ENCODE measurements at regions not wholly inside any gene's neighbourhood (a gene's known extent, or its start where the extent isn't known, plus 50 kb on each side); places are given as distances from the start of the nearest gene placed in this dataset.

DNA sequence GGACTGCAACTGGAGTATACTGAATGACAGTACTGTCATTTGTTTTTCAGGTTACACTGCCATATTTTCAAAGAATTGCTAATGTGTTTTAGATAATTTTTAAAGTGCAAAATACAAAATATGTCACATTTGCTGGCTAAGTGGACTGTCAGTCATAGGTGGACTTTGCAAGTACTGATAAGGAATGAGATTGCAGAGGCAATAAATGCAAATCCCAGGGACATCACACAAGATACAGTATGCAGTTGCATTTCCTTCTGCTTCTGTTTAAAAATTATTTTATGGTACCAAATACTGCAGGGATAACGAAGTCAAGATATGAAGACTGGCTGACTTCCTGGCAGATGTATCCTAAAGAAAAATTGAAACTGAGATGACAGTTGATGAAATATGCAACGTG, 237.6 kb upstream of the MAGI2 start:
- H3K36me3 Mint-ChIP-seq (ENCODE audit: low read depth), result no peaks in the 10 kb centered on the region
- H3K4me3 Mint-ChIP-seq, result no peak overlapping the region
- no peaks in the 10 kb centered on the region for H3K4me1 Mint-ChIP-seq (ENCODE audit: low read depth)
- no peaks in the 10 kb centered on the region for H3K9me3 Mint-ChIP-seq
- no peaks in the 10 kb centered on the region for H3K27me3 Mint-ChIP-seq (ENCODE audit: low read depth)
- H3K27ac Mint-ChIP-seq, result no peak overlapping the region

DNA sequence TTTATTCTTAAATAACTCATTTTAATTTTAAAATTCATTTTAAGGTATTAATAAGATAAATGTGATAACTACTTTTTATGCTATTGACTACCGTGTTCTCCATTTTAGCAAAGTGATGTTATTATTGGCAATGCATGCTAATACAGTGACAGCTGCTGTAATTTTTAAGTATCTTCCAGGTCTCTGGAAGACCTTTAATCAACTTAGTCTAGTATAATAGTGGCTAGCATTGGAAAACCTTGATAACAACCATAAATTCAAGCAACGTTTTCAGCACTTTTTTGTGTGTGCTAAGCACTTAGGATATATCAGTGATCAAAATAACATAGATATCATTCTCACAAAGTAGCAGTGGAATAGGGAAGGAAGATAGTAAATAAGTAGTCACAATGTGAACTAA, 230.9 kb upstream of the MAGI2 start:
- Mint-ChIP-seq H3K4me1 (ENCODE audit: low read depth) (no peaks in the 10 kb centered on the region), H3K9me3 (no peaks in the 10 kb centered on the region), H3K36me3 (ENCODE audit: low read depth) (no peaks in the 10 kb centered on the region), H3K27ac (no peak overlapping the region), H3K4me3 (no peak overlapping the region), H3K27me3 (ENCODE audit: low read depth) (no peaks in the 10 kb centered on the region)

DNA sequence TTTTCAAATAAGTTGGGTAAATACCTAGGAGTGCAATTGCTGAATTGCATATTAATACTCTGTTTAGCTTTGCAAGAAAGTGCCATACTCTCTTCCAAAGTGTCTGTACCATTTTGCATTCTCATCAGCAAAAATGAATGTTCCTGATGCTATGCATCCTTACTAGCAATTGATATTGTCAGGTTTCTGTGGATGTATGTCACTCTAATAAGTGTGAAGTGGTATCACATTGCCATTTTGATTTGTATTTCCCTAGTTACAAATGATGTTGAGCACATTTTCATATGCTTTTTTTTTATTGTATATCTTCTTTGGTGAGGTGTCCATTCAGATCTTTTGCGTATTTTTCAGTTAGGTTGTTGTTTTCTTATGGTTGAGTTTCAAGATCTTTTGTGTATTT, 230.4 kb upstream of the MAGI2 start:
- Mint-ChIP-seq H3K4me3 (no peak overlapping the region), H3K36me3 (ENCODE audit: low read depth) (no peaks in the 10 kb centered on the region), H3K27ac (no peak overlapping the region), H3K4me1 (ENCODE audit: low read depth) (no peaks in the 10 kb centered on the region), H3K27me3 (ENCODE audit: low read depth) (no peaks in the 10 kb centered on the region), H3K9me3 (no peaks in the 10 kb centered on the region)

DNA sequence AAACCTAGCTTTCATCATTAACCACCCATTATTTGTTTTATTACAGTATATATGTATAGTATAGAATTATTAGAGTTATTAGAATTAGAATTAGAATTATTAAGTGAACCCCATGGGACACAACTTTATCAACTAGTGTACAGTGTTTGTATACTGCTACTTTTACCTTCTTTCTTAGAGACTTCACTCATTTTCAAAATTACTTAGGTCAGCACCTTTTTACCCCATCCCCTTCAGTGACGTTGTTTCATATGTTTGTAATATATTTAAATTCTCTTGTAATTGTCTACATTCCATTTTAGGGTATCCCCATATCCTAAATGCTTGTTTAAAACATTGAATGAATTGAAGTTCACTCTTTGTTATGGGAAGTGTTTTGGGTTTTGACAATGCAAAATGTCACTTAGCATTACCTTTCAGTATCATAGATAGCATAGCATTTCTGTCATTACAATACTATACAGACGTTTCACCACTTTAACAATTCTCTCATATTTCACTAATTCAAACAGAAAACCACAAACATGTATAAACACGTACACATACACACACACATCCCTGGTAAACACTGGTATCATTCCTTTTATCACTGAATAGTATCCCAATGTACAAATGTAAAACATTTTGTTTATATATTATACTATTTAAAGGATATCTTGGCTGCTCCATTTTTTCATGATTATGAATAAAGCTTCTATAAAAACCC, 229.9 kb upstream of the MAGI2 start:
- Mint-ChIP-seq H3K4me1 (ENCODE audit: low read depth) (no peaks in the 10 kb centered on the region), H3K4me3 (no peak overlapping the region), H3K9me3 (no peaks in the 10 kb centered on the region), H3K36me3 (ENCODE audit: low read depth) (no peaks in the 10 kb centered on the region), H3K27me3 (ENCODE audit: low read depth) (no peaks in the 10 kb centered on the region), H3K27ac (no peak overlapping the region)

DNA sequence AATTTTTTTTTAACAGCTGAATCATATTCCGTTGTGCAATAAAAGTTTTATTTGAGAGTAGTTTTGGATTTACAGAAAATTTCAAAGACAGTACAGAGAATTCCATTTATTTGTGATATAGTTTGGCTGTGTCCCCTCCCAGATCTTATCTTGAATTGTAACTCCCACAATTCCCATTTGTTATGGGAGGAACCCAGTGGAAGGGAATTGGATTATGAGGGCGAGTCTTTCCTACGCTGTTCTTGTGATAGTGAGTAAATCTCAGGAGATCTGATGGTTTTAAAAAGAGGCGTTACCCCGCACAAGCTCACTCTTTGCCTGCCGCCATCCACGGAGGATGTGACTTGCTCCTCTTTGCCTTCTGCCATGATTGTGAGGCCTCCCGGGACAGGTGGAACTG, 228.0 kb upstream of the MAGI2 start:
- Mint-ChIP-seq H3K4me1 (ENCODE audit: low read depth) (no peaks in the 10 kb centered on the region), H3K36me3 (ENCODE audit: low read depth) (no peaks in the 10 kb centered on the region), H3K9me3 (no peaks in the 10 kb centered on the region), H3K4me3 (no peak overlapping the region), H3K27ac (no peak overlapping the region), H3K27me3 (ENCODE audit: low read depth) (no peaks in the 10 kb centered on the region)

DNA sequence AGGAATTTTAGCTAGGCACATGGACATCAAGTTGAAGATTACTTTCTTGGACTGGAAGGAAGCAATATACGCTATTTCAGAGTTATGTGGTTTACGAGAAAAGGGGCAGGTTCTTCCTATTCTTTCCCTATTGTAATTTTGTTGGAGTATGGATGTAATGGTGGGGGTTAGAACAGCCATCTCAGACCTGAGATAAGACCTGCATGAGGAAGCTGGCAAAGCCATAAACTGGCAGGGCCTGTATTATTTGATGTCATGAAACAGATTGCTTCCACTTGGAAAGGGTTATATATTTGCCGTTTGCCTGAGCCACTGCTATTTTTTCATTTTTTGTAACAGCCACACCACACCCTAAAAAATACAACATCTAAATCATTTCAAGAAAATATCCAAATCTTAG, 220.5 kb upstream of the MAGI2 start:
- H3K4me1 Mint-ChIP-seq (ENCODE audit: low read depth), result no peaks in the 10 kb centered on the region
- no peaks in the 10 kb centered on the region for H3K36me3 Mint-ChIP-seq (ENCODE audit: low read depth)
- H3K4me3 Mint-ChIP-seq, result no peak overlapping the region
- H3K27me3 Mint-ChIP-seq (ENCODE audit: low read depth), result no peaks in the 10 kb centered on the region
- no peak overlapping the region for H3K27ac Mint-ChIP-seq
- H3K9me3 Mint-ChIP-seq, result no peaks in the 10 kb centered on the region

DNA sequence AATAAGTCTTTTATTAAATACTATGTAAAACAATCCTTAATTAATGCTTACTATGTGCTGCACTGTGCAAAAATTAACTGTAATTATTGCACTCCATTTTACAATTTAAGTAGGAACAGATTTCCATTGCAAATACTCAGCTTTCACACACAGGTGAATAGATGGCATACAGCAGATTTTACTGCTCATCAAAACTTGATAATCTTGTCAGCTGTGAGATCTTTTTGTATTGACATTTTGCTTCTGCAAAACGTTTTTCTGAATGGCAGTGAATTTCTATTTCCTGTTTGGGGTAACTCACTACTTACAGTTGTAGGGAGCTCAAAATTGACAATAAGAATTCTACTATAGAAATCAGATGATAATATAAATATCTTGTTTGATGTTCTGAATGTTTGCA, 220.0 kb upstream of the MAGI2 start:
- Mint-ChIP-seq H3K9me3 (no peaks in the 10 kb centered on the region), H3K36me3 (ENCODE audit: low read depth) (no peaks in the 10 kb centered on the region), H3K4me3 (no peak overlapping the region), H3K27me3 (ENCODE audit: low read depth) (no peaks in the 10 kb centered on the region), H3K27ac (no peak overlapping the region), H3K4me1 (ENCODE audit: low read depth) (no peaks in the 10 kb centered on the region)

DNA sequence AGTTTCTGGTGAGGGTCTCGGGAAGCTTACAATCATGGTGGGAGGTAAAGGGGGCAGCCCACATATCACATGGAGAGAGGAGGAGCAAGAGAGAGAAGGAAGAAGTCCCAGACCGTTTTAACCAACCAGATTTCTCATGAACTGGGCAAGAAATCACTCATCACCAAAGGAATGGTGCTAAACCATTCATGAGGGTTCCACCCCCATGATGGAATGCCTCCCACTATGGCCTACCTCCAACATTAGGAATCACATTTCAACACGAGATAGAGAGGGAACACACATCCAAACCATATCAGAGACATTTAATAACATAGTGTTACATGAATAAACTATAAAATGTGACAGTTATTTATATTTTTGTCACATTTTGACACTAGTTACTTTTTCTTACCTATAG, 214.8 kb upstream of the MAGI2 start:
- no peaks in the 10 kb centered on the region for H3K4me1 Mint-ChIP-seq (ENCODE audit: low read depth)
- no peaks in the 10 kb centered on the region for H3K36me3 Mint-ChIP-seq (ENCODE audit: low read depth)
- no peaks in the 10 kb centered on the region for H3K9me3 Mint-ChIP-seq
- no peak overlapping the region for H3K4me3 Mint-ChIP-seq
- H3K27ac Mint-ChIP-seq, result no peak overlapping the region
- no peaks in the 10 kb centered on the region for H3K27me3 Mint-ChIP-seq (ENCODE audit: low read depth)

DNA sequence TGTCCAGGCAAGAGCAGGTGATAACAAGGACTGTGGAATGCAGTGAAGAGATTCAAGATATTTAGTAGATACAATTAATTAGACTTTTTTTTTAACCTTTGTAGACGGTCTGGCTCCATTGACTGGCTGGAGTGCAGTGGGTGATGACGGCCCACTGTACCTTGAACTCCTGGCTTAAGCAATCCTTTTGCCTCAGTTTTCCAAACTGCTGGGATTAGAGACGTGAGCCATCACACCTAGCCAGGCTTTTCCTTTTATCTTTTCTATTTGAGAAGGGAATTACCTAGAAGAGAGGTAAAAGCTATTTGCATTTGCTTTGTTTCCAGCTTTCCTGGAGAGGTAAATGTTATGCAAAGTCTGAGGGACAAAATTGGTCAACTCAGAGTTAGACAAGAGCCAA, 213.0 kb upstream of the MAGI2 start:
- H3K27ac Mint-ChIP-seq, result no peak overlapping the region
- no peaks in the 10 kb centered on the region for H3K9me3 Mint-ChIP-seq
- H3K36me3 Mint-ChIP-seq (ENCODE audit: low read depth), result no peaks in the 10 kb centered on the region
- H3K27me3 Mint-ChIP-seq (ENCODE audit: low read depth), result no peaks in the 10 kb centered on the region
- no peak overlapping the region for H3K4me3 Mint-ChIP-seq
- no peaks in the 10 kb centered on the region for H3K4me1 Mint-ChIP-seq (ENCODE audit: low read depth)

DNA sequence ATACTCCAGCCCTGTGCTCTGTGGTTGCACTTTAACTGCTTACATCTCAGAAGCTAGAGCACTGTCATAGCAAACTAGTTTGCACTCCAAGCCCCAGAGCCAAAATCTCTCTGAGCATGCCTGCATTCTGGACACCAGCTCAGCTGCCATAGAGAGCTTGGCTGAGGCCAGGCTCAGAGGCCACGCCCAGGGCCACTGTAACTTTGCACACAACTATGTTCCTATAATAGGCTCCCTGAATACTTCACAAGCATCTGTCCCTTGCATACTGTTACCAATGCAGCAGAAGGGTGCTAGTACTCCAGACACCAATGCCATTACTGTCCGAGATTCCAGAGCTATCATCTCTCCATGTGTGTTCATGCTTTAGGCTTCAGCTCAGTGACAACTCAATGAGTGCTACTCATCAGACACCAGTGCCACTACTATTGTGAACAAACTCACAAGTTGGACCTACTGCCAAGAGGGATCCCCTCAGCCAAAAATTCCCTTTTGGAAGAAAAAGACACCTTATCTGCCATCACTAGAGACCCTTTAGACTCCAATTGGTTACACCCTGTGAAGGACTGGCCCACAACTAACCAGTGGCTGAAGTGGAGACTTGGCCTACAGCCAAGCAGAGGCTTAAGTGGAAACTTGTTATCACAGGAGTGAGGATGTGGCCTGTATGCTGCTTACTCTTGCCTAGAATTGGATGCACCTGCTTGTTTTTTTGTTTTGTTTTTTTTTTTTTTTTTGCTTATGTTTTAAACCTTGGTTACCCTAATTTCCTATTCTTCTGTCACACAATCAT, 211.6 kb upstream of the MAGI2 start:
- Mint-ChIP-seq H3K4me1 (ENCODE audit: low read depth) (no peaks in the 10 kb centered on the region), H3K27me3 (ENCODE audit: low read depth) (no peaks in the 10 kb centered on the region), H3K9me3 (no peaks in the 10 kb centered on the region)

DNA sequence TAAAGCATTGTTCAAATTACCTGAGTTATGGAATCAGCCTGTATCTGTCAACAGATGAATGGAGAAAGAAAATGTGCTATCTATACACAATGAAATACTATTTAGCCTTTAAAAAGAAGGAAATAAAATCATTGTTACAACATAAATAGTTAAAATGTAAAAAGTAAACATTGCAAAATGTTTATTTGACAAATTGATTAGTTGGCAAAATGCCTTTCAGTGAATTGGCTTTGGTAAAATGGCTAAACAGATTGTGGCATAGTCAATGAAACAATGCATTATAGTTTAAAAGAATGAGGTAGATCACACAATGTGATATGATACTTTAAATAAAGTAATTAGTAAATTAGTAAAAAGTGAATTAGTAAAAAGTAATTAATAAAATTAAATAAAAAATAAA, 204.8 kb upstream of the MAGI2 start:
- no peak overlapping the region for H3K27ac Mint-ChIP-seq
- H3K4me1 Mint-ChIP-seq (ENCODE audit: low read depth), result no peaks in the 10 kb centered on the region
- H3K27me3 Mint-ChIP-seq (ENCODE audit: low read depth), result no peaks in the 10 kb centered on the region
- H3K4me3 Mint-ChIP-seq, result no peak overlapping the region
- H3K36me3 Mint-ChIP-seq (ENCODE audit: low read depth), result no peaks in the 10 kb centered on the region
- no peaks in the 10 kb centered on the region for H3K9me3 Mint-ChIP-seq

More for the DNA sequence above, 211.6 kb upstream of the MAGI2 start:
- Mint-ChIP-seq H3K4me3 (no peak overlapping the region), H3K36me3 (ENCODE audit: low read depth) (no peaks in the 10 kb centered on the region), H3K27ac (no peak overlapping the region)

DNA sequence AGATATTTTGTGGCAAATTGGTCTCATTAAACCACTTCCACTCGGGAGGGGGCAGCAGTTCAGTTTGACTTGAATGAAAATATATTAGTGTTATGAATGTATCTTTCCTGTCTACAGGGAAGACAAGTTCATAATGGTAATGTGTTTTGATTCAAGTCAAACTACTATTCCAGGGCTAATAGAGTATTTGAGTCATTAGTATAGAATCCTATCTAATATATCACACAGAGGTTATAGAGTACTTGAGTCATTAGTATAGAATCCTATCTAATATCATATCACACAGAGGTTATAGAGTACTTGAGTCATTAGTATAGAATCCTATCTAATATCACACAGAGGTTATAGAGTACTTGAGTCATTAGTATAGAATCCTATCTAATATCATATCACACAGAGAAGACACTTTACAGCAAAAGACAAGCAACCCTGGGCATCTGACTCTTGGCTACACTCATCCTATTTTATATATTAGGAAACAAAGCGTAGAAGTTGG, 199.7 kb upstream of the MAGI2 start:
- Mint-ChIP-seq H3K4me1 (ENCODE audit: low read depth) (no peaks in the 10 kb centered on the region), H3K9me3 (no peaks in the 10 kb centered on the region), H3K36me3 (ENCODE audit: low read depth) (no peaks in the 10 kb centered on the region), H3K27me3 (ENCODE audit: low read depth) (no peaks in the 10 kb centered on the region), H3K4me3 (no peak overlapping the region), H3K27ac (no peak overlapping the region)

DNA sequence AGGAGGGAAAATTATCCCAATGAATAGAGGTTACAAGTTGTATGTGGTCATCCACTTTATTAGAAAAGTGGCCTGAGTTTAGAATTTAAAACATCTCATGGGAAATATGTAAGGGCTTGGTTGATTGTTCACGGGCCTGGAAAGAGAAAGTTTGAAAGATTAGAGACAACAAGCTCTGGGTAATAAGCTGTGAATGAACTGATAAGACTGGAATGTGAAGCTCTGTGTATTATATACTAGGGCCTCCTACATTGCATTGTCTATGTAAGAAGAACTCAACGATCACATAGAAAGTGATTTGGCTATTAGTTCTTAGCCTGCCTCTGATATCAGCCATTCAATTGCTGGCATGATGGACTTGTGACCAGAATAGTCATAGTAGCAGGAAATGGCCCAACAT, 199.2 kb upstream of the MAGI2 start:
- Mint-ChIP-seq H3K4me1 (ENCODE audit: low read depth) (no peaks in the 10 kb centered on the region), H3K27ac (no peak overlapping the region), H3K36me3 (ENCODE audit: low read depth) (no peaks in the 10 kb centered on the region), H3K27me3 (ENCODE audit: low read depth) (no peaks in the 10 kb centered on the region), H3K4me3 (no peak overlapping the region), H3K9me3 (no peaks in the 10 kb centered on the region)

DNA sequence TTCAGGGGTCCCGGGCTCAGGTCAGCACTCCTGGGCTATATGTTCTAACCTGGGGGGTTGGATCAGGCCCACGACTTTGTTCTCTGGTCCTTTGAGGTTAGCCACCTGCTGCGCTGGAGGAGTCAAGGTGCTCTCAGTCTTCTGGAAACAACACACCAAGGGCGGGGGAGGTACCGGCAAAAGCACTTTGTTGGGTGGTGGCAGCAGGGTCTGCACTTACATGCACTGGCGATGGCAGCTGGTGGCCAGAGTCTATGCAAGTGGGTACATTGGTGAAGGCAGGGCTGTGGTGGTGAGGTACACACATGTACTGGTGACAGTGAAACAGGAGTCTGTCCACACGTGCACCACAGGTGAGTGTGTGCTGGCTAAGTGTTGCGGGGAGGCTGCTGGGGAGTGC, 194.2 kb upstream of the MAGI2 start:
- Mint-ChIP-seq H3K4me1 (ENCODE audit: low read depth) (no peaks in the 10 kb centered on the region), H3K9me3 (no peaks in the 10 kb centered on the region), H3K36me3 (ENCODE audit: low read depth) (no peaks in the 10 kb centered on the region), H3K27me3 (ENCODE audit: low read depth) (no peaks in the 10 kb centered on the region), H3K4me3 (no peak overlapping the region), H3K27ac (no peak overlapping the region)

DNA sequence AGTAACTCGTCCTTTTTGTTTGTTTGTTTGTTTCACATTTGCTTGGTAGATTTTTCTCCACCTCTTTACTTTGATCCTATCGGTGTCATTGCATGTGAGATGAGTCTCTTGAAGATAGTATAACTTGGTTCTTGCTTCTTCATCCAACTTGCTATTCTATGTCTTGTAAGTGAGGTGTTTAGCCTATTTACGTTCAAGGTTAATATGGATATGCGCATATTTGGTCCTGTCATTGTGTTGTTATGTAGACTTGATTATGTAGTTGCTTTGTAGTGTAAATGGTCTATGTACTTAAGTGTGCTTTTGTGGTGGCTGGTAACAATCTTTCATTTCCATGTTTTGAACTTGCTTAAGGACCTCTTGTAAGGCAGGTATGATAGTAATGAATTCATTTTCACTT, 192.8 kb upstream of the MAGI2 start:
- Mint-ChIP-seq H3K27ac (no peak overlapping the region), H3K27me3 (ENCODE audit: low read depth) (no peaks in the 10 kb centered on the region)

More for the DNA sequence above, 192.8 kb upstream of the MAGI2 start:
- Mint-ChIP-seq H3K9me3 (no peaks in the 10 kb centered on the region), H3K4me1 (ENCODE audit: low read depth) (no peaks in the 10 kb centered on the region), H3K4me3 (no peak overlapping the region), H3K36me3 (ENCODE audit: low read depth) (no peaks in the 10 kb centered on the region)
